LNCaP clone FGC (cell line): ENCODE measurements at regions not wholly inside any gene's neighbourhood (a gene's known extent, or its start where the extent isn't known, plus 50 kb on each side); places are given as distances from the start of the nearest gene placed in this dataset.

Source experiments
- DNase-seq: peaks from one replicate; pipeline ENCODE4 v3.0.0-alpha.2; 2011; ENCODE audit warnings: low read depth
- H3K4me3 ChIP-seq: 2 replicates; pipeline ENCODE4 v1.5.1; 2011; ENCODE audit warnings: mild to moderate bottlenecking, low read depth, low read length, control low read depth
- TF ChIP-seq, protein P1 (sequence below): IDR thresholded peaks from 2 replicates; pipeline ENCODE4 v1.5.1; 2012; ENCODE audit warnings: mild to moderate bottlenecking; ENCODE audit not compliant: control insufficient read depth, insufficient read depth; ENCODE audit errors: extremely low read depth

DNA sequence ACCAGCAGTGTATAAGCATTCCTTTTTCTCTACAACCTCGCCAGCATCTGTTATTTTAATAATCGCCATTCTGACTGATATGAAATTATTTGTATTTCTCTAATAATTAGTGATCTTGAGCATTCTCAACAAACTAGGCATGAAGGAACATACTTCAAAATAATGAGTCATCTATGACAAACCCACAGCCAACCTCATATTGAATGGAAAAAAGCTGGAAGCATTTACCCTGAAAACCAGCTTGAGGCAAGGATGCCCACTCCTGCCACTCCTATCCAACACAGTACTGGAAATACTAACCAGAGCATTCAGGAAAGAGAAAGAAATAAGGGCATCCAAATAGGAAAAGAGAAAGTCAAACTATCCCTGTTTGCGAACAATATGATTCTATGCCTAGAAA lies 390.6 kb upstream of the ID4 start:
- DNase-seq = no peak
- TF ChIP-seq, protein P1, sequence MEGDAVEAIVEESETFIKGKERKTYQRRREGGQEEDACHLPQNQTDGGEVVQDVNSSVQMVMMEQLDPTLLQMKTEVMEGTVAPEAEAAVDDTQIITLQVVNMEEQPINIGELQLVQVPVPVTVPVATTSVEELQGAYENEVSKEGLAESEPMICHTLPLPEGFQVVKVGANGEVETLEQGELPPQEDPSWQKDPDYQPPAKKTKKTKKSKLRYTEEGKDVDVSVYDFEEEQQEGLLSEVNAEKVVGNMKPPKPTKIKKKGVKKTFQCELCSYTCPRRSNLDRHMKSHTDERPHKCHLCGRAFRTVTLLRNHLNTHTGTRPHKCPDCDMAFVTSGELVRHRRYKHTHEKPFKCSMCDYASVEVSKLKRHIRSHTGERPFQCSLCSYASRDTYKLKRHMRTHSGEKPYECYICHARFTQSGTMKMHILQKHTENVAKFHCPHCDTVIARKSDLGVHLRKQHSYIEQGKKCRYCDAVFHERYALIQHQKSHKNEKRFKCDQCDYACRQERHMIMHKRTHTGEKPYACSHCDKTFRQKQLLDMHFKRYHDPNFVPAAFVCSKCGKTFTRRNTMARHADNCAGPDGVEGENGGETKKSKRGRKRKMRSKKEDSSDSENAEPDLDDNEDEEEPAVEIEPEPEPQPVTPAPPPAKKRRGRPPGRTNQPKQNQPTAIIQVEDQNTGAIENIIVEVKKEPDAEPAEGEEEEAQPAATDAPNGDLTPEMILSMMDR = no peak
- no peak overlapping the region for H3K4me3 ChIP-seq

DNA sequence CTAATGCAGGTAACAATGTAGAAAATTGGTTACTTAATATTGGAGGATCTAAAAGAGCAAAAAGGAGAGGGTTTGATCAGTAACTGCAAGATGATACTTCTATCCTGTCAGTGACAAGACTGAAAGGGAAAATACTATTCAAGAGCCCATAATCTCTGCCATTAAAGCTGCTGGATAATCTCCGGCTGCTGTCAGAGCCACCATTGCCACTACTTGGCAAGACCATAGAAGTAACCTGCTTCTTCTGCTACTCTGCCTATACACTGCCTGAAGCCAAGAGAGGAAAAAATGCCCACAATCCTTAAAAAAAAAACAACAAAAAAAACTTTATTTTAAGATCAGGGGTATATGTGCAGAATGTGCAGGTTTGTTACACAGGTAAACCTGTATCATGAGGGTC lies 386.5 kb upstream of the ID4 start:
- no peak overlapping the region for H3K4me3 ChIP-seq
- DNase-seq = no peak
- TF ChIP-seq, protein P1 = no peak

- no peak overlapping the region for H3K4me3 ChIP-seq
- no peak for DNase-seq
- TF ChIP-seq, protein P1 = no peak
Measured at GRCh38 chr6:19452495-19452894, 384.7 kb upstream of the ID4 start.

- no peak for DNase-seq
- no peak overlapping the region for H3K4me3 ChIP-seq
- TF ChIP-seq, protein P1 = no peak
Measured at GRCh38 chr6:19454001-19454720, 383.0 kb upstream of the ID4 start.

DNA sequence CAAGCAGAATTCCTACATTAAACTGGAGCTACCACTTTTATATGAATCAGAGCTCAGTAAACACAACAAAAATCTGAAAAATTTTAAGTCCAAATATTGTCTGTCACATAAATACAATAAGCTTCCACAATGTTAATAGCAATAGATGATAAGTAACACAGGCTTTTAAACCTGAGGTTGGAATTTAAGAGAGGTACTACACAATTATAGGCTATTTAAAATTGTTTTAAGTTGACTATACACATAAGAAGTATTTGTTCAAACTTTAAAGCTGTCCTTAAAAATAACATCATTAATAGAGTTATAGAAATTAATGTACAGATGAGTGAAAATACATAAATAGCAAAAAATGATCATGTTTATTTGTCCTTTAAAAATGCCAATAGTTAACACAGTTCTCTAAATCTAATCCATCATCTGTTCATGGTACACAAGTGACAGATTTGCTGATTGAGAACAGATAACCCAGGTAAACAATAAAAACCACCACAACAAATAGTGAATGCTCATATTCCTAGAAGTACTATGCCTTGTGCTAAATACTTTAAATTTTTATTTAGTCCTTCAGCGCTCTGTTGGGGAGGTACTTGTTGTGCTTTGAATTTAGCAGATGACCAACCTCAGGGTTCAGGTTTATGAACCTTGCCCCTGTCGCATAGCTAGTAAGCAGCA lies 382.3 kb upstream of the ID4 start:
- no peak overlapping the region for H3K4me3 ChIP-seq
- peak; percentile 63 for DNase-seq
- TF ChIP-seq, protein P1 = no peak

DNA sequence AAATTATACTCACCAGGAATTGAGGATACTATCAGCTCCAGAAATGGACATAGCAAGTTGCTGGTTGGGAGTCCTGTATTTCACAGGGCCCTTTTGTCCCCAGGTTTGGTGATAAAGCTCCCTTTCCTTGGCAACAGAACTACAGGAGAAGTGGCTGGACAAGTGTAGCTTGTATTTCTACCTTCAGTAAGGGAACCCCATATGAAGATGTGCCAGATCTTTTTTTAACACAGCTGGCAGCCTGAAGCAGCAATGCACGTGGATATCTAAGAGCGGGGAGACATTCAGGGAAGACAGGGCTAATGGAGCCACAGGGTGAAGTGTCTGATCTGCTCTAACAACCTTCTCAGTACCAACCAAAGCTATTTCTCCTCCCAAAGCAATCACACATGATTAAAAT lies 373.9 kb upstream of the ID4 start:
- TF ChIP-seq, protein P1 = no peak
- DNase-seq = peak; percentile 56

More for the DNA sequence above, 373.9 kb upstream of the ID4 start:
- no peak overlapping the region for H3K4me3 ChIP-seq
